ENCODE measurements at regions not wholly inside any gene's neighbourhood (a gene's known extent, or its start where the extent isn't known, plus 50 kb on each side); places are given as distances from the start of the nearest gene placed in this dataset.

DNA sequence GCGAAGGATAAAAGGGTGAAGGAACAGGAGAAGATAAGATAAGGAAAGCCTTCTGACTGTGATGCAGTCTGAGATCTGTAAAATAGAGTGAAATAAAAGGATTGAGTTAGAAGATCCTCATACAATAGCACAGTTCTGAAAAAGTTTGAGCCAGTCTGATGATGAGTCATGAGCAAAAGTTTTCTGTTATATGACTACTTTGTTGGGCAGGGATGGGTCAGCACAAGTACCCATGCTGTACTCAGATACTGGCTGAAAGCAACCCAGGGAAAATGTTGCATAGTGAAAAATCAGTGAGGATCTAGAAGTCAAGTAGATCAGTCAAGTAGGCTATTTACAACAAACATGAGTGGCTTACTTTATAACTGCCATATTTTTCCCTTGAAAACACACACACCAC, 253.5 kb downstream of the PCDH10 start:
- no peak for TF ChIP-seq POLR2A (IDR thresholded peaks at IDR 0.05)
- TF ChIP-seq, protein P1, sequence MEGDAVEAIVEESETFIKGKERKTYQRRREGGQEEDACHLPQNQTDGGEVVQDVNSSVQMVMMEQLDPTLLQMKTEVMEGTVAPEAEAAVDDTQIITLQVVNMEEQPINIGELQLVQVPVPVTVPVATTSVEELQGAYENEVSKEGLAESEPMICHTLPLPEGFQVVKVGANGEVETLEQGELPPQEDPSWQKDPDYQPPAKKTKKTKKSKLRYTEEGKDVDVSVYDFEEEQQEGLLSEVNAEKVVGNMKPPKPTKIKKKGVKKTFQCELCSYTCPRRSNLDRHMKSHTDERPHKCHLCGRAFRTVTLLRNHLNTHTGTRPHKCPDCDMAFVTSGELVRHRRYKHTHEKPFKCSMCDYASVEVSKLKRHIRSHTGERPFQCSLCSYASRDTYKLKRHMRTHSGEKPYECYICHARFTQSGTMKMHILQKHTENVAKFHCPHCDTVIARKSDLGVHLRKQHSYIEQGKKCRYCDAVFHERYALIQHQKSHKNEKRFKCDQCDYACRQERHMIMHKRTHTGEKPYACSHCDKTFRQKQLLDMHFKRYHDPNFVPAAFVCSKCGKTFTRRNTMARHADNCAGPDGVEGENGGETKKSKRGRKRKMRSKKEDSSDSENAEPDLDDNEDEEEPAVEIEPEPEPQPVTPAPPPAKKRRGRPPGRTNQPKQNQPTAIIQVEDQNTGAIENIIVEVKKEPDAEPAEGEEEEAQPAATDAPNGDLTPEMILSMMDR (IDR thresholded peaks at IDR 0.05): no peak

All from breast epithelium (tissue), 3 donors.